Heart right ventricle (tissue), 16 donors: ENCODE measurements at regions not wholly inside any gene's neighbourhood (a gene's known extent, or its start where the extent isn't known, plus 50 kb on each side); places are given as distances from the start of the nearest gene placed in this dataset.

ENCODE experiments used
- ATAC-seq, 8 donors: fragments of 200-7000 bp; cut with Tn5 transposase; one replicate each; pipeline ENCODE4 v1.9.1; 2020; ENCODE audit warnings: mild to moderate bottlenecking in 8 of 8, moderate library complexity in 8 of 8, moderate number of reproducible peaks in 1 of 8
- DNase-seq, 2 donors: peaks; one replicate each; pipeline ENCODE4 v3.0.0-alpha.2; 2020
- H3K27ac ChIP-seq, 10 donors: fragments of 200-600 bp; sonication (generic) in 2 of 10; one replicate each; pipeline versions ENCODE4 v1.5.0 to v1.8.0; 2020 to 2022; ENCODE audit warnings: mild to moderate bottlenecking in 3 of 10
- H3K27me3 ChIP-seq, 7 donors: fragments of 200-600 bp; one replicate each; pipeline ENCODE4 v1.8.0; 2021 to 2022; ENCODE audit warnings: mild to moderate bottlenecking in 2 of 7
- H3K36me3 ChIP-seq, 9 donors: fragments of 200-600 bp; sonication (generic) in 1 of 9; one replicate each; pipeline versions ENCODE4 v1.5.0 to v1.8.0; 2020 to 2022; ENCODE audit warnings: mild to moderate bottlenecking in 2 of 9
- H3K4me1 ChIP-seq, 9 donors: fragments of 200-600 bp; sonication (generic) in 1 of 9; one replicate each; pipeline versions ENCODE4 v1.5.0 to v1.8.0; 2020 to 2022; ENCODE audit warnings: mild to moderate bottlenecking in 4 of 9
- H3K4me3 ChIP-seq, 10 donors: fragments of 200-600 bp; sonication (generic) in 2 of 10; one replicate each; pipeline versions ENCODE4 v1.5.0 to v1.8.0; 2020 to 2022; ENCODE audit warnings: mild to moderate bottlenecking in 7 of 10, moderate library complexity in 2 of 10
- H3K9me3 ChIP-seq, 11 donors: fragments of 200-600 bp in 10 of 11; sonication (generic) in 2 of 11; one replicate each; pipeline versions ENCODE4 v1.5.0 to v1.8.0; 2013 to 2022; ENCODE audit warnings: mild to moderate bottlenecking in 2 of 11, control low read depth in 1 of 11, moderate library complexity in 1 of 11
- CTCF ChIP-seq, 9 donors: fragments of 200-600 bp; sonication (generic) in 2 of 9; IDR thresholded peaks; one replicate each; pipeline versions ENCODE4 v1.5.0 to v1.8.0; 2021 to 2022; ENCODE audit warnings: antibody characterized with exemption in 9 of 9, mild to moderate bottlenecking in 5 of 9, moderate library complexity in 1 of 9
- WGBS, 2 donors: extraction: QIAGEN DNeasy Blood & Tissue Kit; methylation state at CpG; one replicate each; pipeline ENCODE4 v1.1.7; 2013; ENCODE audit warnings: inconsistent platforms in 1 of 2; 5-methylcytosine and 5-hydroxymethylcytosine counted together
- intact Hi-C, 10 donors: fragments of 100-400 bp; cut with DNase I; formaldehyde crosslinking; loops; one replicate each; pipeline versions ENCODE4 v1.11.1 to v1.14.2; 2022
- donor health status: Arrhythmogenic right ventricular cardiomyopathy.
- donor health status: ischemic (EF 13 %, LVEDD 7.1; RV severe dilation, severe dysfunction).
- donor health status: healthy with polysubstance abuse.
- donor health status: DM: no; HTN: yes; CAD: no.
- donor health status: DM: no; HTN: no; CAD: no.
- donor health status: ischemic (EF 25% LVEDD 6.9; RV normal size, moderate dysfunction).
- donor health status: ischemic (EF 25% LVEDD 5.7; RV mildly dilated, moderate dysfunction).
- donor health status: healthy.
- donor health status: DM: yes; HTN: yes; CAD: no.
- donor health status: Ischemic cardiomyopathy.
- donor health status: ischemic (EF 35%, LVEDD 5.7; RV mildly dilated, moderate dysfunction).
- donor health status: nonischemic (EF 11% LVEDD 7.7; RV severe dilation, severe dysfunction).
- donor health status: DM: yes; HTN: yes; CAD: no.
- donor health status: PGD.
- donor health status: ischemic (EF 29% LVEDD 5.4; RV normal size, mild dysfunction).
- donor health status: nonischemic (EF 23%, LVEDD 6.1; RV moderate dilation, normal function).

DNA sequence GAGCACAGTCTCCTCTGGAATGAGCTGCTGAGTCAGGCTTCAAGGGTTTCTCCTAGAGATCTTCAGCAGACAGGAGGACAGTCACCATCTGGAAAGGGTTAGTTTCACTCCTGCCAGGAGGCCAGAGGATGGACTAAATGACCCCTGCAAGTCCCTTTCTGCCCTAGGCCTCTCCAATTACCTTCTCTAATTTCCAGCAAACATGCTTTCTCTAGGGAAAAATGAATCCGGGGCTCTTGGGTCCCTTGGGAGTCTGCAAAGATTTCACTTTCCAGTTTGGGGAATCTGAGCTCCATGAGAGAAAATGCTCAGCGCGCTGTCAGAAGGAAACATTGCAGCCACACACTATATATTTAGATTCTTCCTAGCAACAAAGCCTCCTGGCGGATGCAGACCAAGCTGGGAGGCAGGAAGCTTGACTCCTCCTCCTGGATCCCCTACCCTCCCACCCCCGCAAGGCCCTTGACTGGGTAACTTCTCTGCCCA lies 184.4 kb upstream of the CCND2 start:
- no peak for TF ChIP-seq CTCF (IDR thresholded peaks at IDR 0.05)
- Histone ChIP-seq H3K27me3 (peaks cover 0 to 17% (median 8%) of the 10 kb centered on the region in 7 donors), H3K27ac (peak overlapping the region in 2 of 10 donors; percentile 47), H3K4me1 (peaks cover 0 to 9% (median 0%) of the 10 kb centered on the region in 9 donors), H3K4me3 (no peak overlapping the region), H3K9me3 (no peaks in the 10 kb centered on the region), H3K36me3 (no peaks in the 10 kb centered on the region)
- ATAC-seq: peak in 6 of 8 donors; percentile 27 to 84 (median 50)
- intact Hi-C loops: no loop called here
- DNase-seq: peak in 1 of 2 donors; percentile 36
- WGBS, 2 donors: 55 to 67% methylated on average over 5 of the region's 5 CpGs

GRCh38 chr12:4088451-4088850 lies 185.1 kb upstream of the CCND2 start:
- no peak overlapping the region for H3K4me3 ChIP-seq
- intact Hi-C loops: no loop called here
- peaks cover 0 to 17% (median 8%) of the 10 kb centered on the region in 7 donors for H3K27me3 ChIP-seq
- DNase-seq: no peak
- H3K27ac ChIP-seq: no peak overlapping the region
- TF ChIP-seq CTCF (IDR thresholded peaks at IDR 0.05): no peak
- peaks cover 0 to 9% (median 0%) of the 10 kb centered on the region in 9 donors for H3K4me1 ChIP-seq
- WGBS, 2 donors: 93% methylated on average over 9 of the region's 9 CpGs
- no peak for ATAC-seq
- no peaks in the 10 kb centered on the region for H3K36me3 ChIP-seq
- no peaks in the 10 kb centered on the region for H3K9me3 ChIP-seq

GRCh38 chr12:4086481-4086880 lies 187.1 kb upstream of the CCND2 start:
- no peak overlapping the region for H3K4me3 ChIP-seq
- no peak for TF ChIP-seq CTCF (IDR thresholded peaks at IDR 0.05)
- WGBS, 2 donors: 57 to 68% methylated on average over 1 of the region's 1 CpG
- H3K27ac ChIP-seq: no peak overlapping the region
- ATAC-seq (no peak), DNase-seq (no peak)
- H3K36me3 ChIP-seq: no peaks in the 10 kb centered on the region
- H3K27me3 ChIP-seq: peaks cover 0 to 13% (median 0%) of the 10 kb centered on the region in 7 donors
- intact Hi-C loops: no loop called here
- H3K4me1 ChIP-seq: peaks cover 0 to 8% (median 0%) of the 10 kb centered on the region in 9 donors
- H3K9me3 ChIP-seq: no peaks in the 10 kb centered on the region

GRCh38 chr12:4084573-4084972 lies 189.0 kb upstream of the CCND2 start:
- H3K9me3 ChIP-seq: no peaks in the 10 kb centered on the region
- H3K36me3 ChIP-seq: no peaks in the 10 kb centered on the region
- peaks cover 0 to under 1% (median 0%) of the 10 kb centered on the region in 9 donors for H3K4me1 ChIP-seq
- ATAC-seq (peak in 3 of 8 donors; percentile 16 to 69 (median 51)), DNase-seq (no peak)
- no peak overlapping the region for H3K27ac ChIP-seq
- intact Hi-C loops: no loop called here
- no peak for TF ChIP-seq CTCF (IDR thresholded peaks at IDR 0.05)
- WGBS, 2 donors: 69 to 75% methylated on average over 8 of the region's 8 CpGs
- no peak overlapping the region for H3K4me3 ChIP-seq
- peaks cover 0 to 10% (median 0%) of the 10 kb centered on the region in 7 donors for H3K27me3 ChIP-seq
